GM12864 (cell line): ENCODE measurements at regions not wholly inside any gene's neighbourhood (a gene's known extent, or its start where the extent isn't known, plus 50 kb on each side); places are given as distances from the start of the nearest gene placed in this dataset.
"Not testable (repeated sequence)": the region's sequence is repeated elsewhere in the genome, so short reads cannot be mapped to it uniquely, and the experiment has no call there.

Source experiments
- DNase-seq: peaks from one replicate; pipeline ENCODE4 v3.0.0-alpha.2; 2011; ENCODE audit warnings: low read depth
- H3K4me3 ChIP-seq: 2 replicates; pipeline ENCODE4 v1.5.1; 2011; ENCODE audit warnings: mild to moderate bottlenecking, low read depth, low read length, control low read depth
- CTCF ChIP-seq: IDR thresholded peaks from 2 replicates; pipeline ENCODE4 v1.5.1; 2011; ENCODE audit warnings: low read depth, mild to moderate bottlenecking, moderate library complexity, low read length, control low read depth, inconsistent platforms; ENCODE audit errors: missing control alignments

- no peak for TF ChIP-seq CTCF
- DNase-seq: no peak
- H3K4me3 ChIP-seq: no peak overlapping the region
These were observed 2750.2 kb downstream of the ARAP2 start for GRCh38 chr4:33494150-33494549.

DNA sequence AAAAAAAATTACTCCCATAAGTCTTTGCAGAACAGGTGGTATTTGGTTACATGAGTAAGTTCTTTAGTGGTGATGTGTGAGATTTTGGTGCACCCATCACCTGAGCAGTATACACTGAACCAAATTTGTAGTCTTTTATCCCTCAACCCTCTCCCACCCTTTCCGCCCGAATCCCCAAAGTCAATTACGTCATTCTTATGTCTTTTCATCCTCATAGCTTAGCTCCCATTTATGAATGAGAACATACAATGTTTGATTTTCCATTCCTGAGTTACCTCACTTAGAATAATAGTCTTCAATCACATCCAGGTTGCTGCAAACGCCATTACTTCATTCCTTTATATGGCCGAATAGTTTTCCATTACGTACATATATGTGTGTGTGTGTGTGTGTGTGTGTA is 2742.7 kb downstream of the ARAP2 start:
- DNase-seq, H3K4me3 ChIP-seq: not testable (repeated sequence)

DNA sequence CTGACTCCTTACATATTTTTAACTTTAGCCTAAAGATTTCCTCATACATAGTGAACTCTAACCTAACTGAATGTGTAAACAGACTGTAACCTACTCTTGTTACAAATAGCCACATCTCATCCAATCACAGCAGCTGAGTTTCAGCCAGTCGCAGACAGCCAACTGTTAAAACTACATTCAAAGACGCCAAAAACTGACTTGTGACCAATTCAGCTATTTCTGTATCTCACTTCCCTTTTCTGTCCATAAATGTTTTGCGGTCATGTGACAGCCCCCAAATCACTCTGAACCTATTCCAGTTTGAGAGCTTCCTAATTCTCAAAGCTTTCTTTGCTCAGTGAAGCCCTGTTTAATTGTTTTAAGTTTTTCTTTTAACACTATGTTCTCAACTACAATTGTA is 2731.9 kb downstream of the ARAP2 start:
- DNase-seq: no peak
- no peak overlapping the region for H3K4me3 ChIP-seq
- TF ChIP-seq CTCF: no peak

GRCh38 chr4:33518856-33519255 is 2725.5 kb downstream of the ARAP2 start:
- no peak overlapping the region for H3K4me3 ChIP-seq
- TF ChIP-seq CTCF: no peak
- DNase-seq: no peak

DNA sequence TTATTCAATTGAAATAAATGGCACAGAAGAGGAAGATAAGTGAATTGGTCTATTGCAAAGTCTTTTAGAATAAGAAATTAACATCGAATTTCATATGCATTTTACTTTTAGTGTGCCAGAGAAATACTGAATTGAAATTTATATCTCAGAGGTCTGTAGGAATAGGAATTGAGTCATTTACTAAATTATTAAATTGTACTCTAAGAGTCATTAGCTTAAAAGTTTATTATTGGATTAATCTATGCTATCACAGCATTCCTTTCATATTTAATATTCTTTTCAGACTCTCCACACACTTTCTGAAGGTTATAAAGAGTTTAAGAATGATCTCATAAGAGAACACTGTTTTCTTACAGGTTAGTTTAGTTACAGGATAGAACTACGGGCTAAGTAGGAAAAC is 2711.5 kb downstream of the ARAP2 start:
- no peak for DNase-seq
- H3K4me3 ChIP-seq: no peak overlapping the region
- TF ChIP-seq CTCF: no peak

- DNase-seq: no peak
- no peak for TF ChIP-seq CTCF
These were observed 2707.4 kb downstream of the ARAP2 start for GRCh38 chr4:33536898-33537297.

DNA sequence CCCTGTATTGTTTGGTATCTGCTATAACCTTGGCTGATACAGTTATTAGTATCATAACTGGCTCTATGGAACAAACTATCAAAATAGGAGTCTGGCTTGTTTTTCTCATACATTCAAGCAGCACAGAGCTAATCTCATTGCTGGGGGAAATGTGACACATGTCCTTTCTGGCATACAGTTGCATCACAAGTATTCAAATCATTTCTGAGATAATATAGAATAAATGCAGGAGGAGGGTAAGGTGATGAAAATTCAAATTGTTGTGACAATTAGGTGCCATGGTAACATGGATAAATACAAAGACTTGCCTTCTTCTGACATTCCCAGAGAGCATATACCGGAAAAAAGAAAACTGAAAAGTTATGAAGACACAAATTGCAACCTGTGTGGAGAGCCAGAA is 2706.8 kb downstream of the ARAP2 start:
- no peak for DNase-seq
- no peak for TF ChIP-seq CTCF
- no peak overlapping the region for H3K4me3 ChIP-seq

More at GRCh38 chr4:33536898-33537297, 2707.4 kb downstream of the ARAP2 start:
- H3K4me3 ChIP-seq: no peak overlapping the region

GRCh38 chr4:33543941-33544450 is 2700.3 kb downstream of the ARAP2 start:
- DNase-seq: no peak
- H3K4me3 ChIP-seq: no peak overlapping the region
- TF ChIP-seq CTCF: no peak
